HG02970 (cell line): ENCODE measurements at regions not wholly inside any gene's neighbourhood (a gene's known extent, or its start where the extent isn't known, plus 50 kb on each side); places are given as distances from the start of the nearest gene placed in this dataset.
"Not testable (repeated sequence)": the region's sequence is repeated elsewhere in the genome, so short reads cannot be mapped to it uniquely, and the experiment has no call there.

ENCODE experiments used
- ATAC-seq: cut with Tn5 transposase; IDR thresholded peaks from one replicate; pipeline ENCODE4 v1.9.1; 2021; ENCODE audit warnings: mild to moderate bottlenecking, moderate library complexity, moderate number of reproducible peaks; ENCODE audit not compliant: unreplicated experiment, low FRiP score

DNA sequence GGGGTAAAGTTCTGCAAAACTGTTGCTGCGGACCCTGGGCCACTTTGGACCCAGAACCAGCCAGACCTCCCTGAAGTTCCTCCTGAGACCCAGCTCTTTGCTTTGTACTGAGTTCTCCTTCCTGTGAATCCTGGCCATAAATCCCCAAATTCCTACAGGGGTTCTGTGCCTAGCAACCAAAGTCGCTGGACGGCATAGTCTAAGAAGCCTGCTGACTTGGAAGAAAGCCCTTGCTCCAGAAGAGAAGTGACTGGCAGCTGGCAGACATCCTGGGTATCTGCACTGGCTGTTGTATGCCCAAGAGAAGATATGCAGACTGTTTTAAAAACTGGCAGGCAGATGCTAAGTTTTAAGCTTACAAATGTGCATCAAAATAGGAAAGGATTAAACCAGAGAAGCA is 99.9 kb upstream of the SLC24A4 start:
- ATAC-seq = no peak

GRCh38 chr14:92224358-92224954 is 98.5 kb upstream of the SLC24A4 start:
- no peak for ATAC-seq

DNA sequence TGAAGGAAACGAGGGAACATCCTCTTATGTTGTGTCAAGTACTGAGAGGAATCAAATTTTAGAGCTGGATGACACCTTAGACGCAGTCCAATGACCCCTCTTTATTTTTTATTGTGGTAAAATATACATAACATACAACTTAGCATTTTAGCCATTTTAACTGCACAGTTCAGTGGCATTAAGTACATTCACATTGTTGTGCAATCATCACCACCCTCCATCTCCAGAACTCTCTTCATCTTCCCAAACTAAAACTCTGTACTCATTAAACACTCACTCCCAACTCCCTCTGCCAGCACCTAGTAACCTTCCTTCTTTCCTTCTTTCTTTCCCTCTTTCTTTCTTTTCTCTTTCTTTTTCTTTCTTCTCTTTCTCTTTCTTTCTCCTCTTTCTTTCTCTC is 97.2 kb upstream of the SLC24A4 start:
- ATAC-seq = no peak

GRCh38 chr14:92226166-92226565 is 96.8 kb upstream of the SLC24A4 start:
- not testable (repeated sequence) for ATAC-seq

GRCh38 chr14:92236243-92236900 is 86.6 kb upstream of the SLC24A4 start:
- no peak for ATAC-seq

- no peak for ATAC-seq
Observed at GRCh38 chr14:92240658-92241057, 82.3 kb upstream of the SLC24A4 start.

GRCh38 chr14:92241966-92242595 is 80.9 kb upstream of the SLC24A4 start:
- no peak for ATAC-seq

DNA sequence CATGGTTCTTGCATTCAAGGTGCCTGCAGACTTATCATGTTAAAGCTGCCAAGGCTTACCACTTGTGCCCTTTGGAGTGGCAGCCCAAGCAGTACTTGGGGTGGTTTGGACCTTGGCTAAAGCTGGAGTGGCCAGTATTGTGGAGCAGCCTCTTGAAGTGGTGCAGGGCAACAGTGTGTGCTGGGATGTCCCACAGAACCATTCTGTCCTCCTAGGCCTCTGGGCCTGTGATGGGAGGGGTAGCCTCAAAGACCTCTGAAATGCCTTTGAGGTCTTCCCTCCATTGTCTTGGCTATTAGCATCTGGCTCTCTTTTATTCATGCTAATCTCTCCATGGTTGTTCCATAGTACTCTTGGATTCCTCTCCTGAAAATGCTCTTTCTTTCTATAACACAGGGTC is 78.2 kb upstream of the SLC24A4 start:
- no peak for ATAC-seq

DNA sequence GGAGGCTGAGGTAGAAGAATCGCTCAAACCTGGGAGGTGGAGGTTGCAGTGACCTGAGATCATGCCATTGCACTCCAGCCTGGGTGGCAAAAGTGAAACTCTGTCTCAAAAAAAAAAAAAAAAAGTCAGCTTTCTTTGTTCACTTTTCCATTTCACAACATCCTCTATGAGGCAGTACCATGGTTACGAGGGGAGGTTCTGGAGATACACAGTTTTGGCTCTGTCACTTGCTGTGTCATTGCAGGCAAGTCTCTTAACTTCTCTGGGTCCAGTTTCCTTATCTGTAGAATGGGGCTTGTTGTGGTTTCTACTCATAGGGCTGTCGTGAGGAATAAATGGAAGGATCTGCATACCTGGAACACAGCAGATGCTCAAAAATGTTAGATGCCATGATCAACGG is 75.6 kb upstream of the SLC24A4 start:
- ATAC-seq = no peak

DNA sequence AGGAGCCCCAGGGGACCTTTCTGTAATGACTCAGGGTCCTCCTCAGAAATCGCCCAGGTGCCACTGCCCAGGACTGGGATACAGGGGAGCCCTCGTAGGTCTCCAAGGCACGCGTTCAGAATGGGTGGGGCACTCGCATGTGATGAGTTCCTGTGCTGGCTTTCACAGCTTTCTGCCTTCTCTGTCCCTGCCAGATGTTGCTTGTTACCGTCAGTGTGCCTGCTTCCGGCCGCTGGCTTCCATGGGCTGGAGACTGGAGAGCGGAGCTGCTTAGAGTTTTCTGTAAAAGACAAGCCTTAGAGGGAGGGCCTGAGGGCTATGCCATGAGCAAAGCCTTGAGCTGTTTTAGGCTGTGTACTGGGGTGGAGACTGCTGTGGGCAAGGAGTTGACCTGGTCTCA is 75.0 kb upstream of the SLC24A4 start:
- no peak for ATAC-seq

DNA sequence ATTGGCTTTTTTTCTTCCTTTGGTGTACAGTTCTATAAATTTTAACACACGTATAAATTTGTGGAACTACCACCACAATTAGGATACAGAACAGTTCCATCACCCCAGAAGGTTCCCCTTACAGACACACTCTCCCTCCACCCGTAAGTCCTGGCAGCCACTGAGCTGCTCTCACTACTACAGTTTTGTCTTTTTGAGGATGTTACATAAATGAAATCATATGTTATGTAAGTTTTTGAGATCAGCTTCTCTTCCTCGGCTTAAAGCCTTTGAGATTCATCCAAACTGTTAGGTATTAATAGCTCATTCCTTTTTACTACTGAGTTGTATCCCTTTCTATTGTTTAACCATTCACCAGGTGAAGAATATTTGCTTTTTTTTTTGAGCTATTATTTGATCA is 74.3 kb upstream of the SLC24A4 start:
- no peak for ATAC-seq

DNA sequence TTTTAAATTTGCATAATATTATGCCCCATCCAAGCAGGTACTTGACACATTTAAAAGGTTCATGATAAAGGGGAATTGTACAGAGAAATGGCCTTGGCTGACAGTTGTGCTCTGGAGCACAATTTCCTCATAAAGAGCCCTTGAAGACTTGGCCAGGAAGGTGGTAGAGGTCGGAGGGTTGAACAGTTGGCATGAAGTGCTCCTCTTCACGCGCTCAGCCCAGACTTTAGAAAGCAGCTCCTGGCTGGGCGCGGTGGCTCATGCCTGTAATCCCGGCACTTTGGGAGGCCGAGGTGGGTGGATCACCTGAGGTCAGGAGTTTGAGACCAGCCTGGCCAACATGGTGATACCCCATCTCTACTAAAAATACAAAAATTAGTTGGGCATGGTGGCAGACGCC is 72.6 kb upstream of the SLC24A4 start:
- not testable (repeated sequence) for ATAC-seq

DNA sequence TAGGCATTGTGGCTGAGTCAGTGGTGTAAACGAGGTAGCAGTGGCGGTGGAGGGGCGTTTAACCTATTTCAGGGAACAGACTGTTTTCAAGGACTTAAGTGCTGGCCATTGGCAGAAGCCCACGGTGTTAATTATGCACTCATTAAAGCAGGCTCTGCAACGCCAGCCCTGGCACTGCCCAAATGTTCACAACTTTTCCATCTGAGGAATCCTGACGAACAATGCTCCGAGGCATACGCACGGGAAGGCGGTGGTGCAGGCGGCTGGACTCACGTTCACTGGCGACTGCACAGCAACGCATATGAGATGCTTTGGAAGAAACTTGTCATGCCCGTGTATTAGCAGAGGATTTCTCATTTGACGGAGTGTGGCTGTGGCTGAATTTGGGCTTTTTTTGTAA is 70.6 kb upstream of the SLC24A4 start:
- ATAC-seq = no peak

DNA sequence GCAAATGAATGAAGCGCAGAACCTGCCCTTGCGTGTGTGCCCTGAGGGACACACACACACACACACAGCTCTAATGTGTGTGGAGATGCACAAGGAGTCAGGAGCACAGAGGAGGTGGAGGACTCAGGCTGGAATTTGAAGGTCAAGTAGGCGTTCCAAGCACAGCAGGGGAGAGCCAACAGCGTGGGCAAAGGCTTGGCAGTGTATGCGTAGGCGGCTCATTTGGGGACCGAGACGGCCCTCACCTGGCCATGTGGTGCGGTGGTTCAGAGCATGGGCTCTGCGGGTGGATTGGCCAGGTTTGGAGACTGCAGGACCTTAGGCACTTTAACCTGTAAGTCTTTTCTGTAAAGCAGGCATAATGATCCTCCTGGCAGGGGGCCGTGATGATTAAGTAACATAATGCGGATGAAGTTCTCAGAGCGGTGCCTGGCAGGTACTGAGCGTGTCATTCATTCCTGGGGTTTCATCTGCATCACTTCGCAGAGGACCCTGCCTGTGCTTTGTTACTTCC is 69.5 kb upstream of the SLC24A4 start:
- no peak for ATAC-seq

DNA sequence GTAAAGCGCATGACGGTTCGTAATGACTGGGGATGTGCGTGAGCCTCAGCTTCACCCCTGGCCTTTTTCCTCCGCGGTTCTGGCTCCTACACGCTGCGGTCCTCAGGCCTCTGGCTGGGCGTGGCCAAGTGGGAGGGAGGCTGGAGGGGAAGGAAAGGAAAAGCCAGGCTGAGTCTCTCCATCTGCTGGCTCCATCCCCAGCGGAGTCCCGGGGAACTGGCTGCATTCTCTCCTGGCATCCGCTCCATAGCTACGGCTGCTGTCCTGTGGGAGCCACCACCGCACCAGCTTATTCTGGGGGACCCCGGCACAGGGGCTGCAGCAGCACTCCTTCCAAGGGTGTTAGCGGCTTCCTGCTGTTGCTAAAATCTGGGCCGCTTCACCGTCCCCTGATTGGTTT is 68.2 kb upstream of the SLC24A4 start:
- no peak for ATAC-seq

GRCh38 chr14:92258934-92259333 is 64.0 kb upstream of the SLC24A4 start:
- ATAC-seq = no peak

GRCh38 chr14:92259613-92260357 is 63.2 kb upstream of the SLC24A4 start:
- ATAC-seq = peak; percentile 65

GRCh38 chr14:92263681-92264080 is 59.3 kb upstream of the SLC24A4 start:
- no peak for ATAC-seq

DNA sequence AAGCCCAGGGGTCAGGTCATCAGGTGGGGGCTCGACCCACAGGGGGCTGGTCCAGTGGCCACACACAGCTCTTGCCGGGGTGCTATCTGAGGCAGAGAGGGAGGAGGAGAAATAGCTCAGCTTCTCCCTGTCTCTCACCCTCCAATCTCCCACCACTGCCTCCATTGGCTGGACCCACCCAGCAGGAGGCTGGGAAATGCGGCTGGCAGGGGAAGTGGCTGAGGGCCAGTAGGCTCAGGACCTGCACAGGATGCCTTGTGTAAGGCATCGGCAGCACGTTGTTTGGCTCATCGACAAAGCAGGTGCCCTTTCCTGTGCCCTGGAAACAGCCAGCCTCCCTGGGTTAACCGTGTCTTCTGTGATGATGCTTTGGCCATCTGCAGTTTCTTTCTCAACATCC is 58.8 kb upstream of the SLC24A4 start:
- ATAC-seq = no peak

DNA sequence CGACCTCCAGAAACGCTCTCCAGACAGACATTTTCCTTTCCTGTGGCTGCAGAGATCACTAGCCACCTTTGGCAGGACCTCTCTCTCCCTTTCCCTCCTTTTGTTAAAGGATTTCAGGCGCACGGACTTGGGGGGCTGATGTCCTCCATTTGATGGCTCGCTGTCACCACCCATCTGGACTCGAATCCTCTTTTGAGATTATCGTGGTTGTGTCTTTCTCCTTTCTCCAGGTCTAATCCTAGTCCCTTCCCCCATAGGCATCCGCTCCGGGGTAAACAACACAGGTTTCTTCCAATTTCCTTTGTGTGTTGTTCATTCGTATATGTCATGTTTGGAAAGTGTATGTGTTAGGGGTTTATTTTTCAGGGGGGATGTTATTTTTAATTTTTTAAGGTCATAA is 56.7 kb upstream of the SLC24A4 start:
- no peak for ATAC-seq
